ENCODE measurements at regions not wholly inside any gene's neighbourhood (a gene's known extent, or its start where the extent isn't known, plus 50 kb on each side); places are given as distances from the start of the nearest gene placed in this dataset.
A peak's percentile ranks its signal among the peaks of the same experiment; 100 is the strongest.
"Not testable (repeated sequence)": the region's sequence is repeated elsewhere in the genome, so short reads cannot be mapped to it uniquely, and the experiment has no call there.

DNA sequence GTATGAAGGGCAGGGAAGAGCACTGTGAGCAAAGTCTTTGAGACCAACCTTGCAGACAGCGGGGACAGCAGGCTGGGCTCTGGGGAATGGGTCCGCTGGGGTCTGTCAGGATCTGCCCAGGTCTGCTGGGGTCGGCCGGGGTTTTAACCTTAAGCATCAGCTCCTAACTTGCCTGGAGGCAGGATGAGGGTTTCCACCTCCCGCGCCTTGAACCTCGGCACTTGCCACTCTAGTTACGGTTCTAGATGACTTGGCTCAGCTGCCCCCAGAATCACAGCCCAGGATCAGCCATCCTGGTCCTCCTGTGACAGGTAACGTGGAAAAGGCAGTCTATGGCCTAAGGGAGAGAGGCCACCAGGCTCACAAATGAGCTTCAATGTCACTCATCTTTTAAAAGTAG lies 50.4 kb upstream of the CACUL1 start:
- no peak for DNase-seq (ENCODE audit: low spot score)

DNA sequence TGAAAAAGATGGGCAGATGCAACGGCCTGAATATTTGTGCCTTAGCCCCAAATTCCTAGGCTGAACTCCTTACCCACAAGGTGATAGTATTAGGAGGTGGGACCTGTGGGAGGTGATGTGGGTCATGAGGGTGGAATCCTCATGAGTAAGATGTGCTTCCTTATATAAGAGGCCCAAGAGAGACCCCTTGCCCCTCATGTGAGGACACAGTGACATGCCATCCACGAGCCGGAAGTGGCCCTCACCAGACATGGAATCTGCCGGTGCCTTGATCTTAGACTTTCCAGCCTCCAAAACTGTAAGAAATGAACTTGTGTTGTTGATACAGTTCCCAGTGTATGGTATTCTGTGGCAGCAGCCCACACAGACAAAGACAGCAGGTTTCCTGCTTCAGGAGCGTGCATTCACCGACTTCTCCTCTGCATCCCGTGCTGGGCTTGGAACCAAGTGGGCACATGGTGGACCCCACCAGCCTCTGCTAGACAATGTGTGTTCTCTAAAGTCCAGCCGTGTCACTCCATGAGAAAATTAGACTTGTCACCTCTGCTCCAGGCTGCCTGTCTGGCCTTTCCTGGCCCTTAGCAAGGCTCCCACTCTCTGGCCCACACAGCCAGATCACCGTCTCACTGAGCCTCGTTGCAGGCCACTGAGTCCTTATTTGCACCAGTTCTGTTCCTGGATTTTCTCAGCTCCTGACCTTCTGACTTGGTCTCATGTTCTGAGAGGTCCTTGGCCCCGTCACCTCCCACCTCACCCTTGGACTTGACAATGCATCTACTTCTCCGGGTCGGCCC lies 52.9 kb upstream of the CACUL1 start:
- no peak for DNase-seq (ENCODE audit: low spot score)

DNA sequence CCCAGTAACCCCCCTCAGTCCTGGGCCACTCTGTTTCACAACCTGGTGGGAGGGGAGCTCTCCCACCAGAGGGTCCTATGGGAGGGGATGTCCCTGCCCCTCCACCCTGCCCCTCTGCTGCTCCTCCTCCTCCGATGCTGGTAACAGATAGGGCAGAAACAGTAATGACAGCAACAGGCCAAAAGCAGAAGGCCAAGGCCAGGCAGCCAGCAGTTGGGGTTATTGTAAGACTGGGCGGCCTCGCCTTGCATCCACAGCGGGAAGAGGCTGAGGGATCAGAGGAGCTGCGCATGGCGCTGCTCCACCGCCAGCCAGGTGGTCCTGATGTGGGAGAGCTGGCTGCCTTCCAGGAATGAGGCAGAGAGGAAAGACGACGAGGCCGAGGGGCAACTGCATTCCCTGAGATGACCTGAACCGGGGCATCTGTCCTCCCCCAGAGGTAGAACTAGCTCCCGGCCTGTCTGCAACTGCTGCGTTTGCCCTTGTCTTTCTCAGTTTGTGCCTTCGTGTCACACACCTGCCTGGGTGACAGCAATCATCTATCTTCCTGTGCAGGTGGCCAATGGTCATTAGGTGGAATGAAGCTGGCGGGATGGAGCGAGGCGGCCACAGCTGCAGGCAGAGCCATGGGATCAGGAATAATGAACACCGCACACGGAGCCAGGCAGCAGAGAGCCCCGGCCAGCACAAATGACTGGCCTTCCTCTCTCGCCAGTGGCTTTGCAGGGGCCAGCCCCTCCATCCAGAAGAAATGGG lies 54.0 kb upstream of the CACUL1 start:
- DNase-seq (ENCODE audit: low spot score): no peak

DNA sequence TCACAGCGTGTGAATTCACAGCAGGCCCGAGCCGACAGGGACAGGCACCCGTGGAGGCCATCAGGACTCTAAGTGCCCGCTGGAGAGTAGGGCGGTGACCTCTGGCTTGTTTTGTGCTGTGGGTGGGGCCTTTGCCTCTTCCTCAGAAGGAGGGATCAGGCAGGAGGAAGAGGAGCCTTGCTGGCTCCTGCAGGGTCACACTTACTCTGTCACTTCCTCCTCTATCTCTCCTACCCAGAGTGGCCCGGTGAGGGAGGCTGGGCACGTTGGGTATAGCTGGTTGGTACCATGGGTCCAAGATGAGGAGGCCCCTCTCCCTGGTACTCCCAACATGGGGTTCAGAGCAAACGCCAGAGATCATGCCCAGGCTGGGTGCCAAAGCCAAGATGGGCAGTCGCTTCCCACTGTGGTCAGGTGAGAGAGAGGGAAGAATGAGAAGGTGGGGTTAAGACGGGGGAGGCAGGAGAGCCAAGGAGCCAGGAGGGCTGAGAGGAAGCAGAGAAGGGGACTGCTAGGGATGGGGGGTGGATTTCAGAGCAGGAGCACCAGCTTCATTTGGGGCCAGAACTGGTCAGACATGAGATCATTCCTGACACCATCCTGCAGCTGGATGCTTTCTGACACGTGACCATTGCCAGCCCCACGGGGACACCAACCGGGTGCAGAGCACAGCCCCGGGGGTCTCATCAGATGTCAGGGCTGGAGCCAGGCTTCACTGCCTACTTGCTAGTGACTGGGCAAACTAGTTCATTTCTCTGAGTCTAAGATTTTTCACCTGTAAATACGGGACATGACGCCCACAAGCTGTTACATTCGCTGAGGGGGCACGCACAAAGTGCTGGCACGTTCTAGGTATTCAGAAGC lies 54.8 kb upstream of the CACUL1 start:
- no peak for DNase-seq (ENCODE audit: low spot score)

DNA sequence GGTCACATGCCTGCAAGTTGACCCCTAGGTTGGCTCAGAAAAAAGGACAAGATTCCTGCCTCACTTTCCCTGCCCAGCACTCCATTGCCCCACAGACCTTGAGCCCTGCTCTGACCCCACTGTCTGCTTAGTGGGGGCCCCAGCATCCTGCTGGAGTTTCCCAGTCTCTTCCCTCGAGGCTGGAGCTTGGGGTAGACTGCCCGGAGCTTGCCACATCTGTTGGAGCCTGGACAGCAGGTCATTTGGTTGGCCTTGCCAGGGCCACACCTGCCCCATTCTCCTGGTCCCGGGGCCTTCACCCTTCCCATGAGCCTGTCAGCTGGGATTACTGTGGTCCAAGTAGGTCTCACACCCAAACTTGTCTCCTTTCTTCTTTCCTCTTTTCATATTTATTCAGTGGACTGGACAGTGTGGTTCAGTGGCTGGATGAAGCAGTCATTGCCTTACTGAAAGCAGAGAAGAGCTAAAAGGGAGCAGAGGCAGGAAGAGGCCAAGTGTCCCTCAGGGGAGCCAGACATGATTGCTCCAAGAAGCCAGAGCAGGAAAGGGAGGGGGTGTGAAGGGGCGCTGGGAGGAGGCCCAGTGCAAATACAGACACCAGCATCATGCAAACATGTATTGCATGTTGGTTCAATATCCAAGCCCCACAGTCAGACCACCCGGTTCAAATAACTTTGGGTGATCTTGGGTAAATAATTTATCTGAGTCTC lies 56.2 kb upstream of the CACUL1 start:
- no peak for DNase-seq (ENCODE audit: low spot score)

DNA sequence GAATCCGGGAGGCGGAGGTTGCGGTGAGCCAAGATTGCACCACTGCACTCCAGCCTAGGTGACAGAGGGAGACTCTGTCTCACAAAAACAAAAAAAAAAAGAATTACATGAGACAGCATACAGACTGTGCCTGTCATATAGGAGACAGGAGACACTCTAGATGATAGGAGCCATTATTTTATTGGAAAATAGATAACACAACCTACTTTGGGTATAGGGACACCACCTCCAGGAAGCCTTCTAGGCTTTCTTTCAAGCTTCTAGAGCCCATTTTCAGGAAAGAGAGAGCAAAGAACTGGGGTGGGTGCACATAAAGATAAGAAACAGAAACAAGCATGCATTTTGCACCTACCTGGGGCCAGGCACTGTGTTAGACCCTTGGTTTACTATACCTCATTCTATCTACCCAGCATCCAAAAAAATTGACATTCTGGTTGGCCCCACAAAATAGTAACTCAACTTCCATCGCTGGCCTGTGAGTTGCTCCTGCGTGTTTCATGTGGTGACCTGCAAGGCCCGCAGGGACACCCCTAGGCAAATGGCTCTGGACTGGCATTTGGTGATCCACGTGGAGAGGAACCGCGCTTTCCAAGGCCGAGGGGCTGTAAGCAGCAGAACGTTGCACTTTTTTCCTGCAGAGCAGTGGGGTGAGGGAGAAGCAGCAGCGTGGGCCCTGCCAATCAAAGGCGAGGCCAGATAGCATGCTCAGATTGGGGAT lies 57.1 kb upstream of the CACUL1 start:
- no peak for DNase-seq (ENCODE audit: low spot score)

DNA sequence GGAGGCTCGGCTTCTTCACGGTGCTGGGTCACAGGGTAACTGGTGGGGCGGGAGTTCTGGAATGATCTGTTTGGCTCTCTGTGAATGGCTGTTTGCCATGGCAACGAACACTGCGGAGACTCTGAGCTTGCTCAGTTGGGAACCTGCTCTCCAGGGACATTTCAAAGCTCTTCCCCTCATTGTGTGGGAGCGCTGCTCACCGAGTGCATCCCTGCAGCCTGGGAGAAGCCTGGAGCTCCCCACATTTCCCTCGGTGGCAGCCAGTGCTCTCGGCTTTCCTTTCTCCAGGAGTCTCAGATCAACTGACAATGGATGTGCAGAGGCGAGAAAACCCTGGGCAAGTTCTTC lies 57.6 kb upstream of the CACUL1 start:
- no peak for DNase-seq (ENCODE audit: low spot score)

DNA sequence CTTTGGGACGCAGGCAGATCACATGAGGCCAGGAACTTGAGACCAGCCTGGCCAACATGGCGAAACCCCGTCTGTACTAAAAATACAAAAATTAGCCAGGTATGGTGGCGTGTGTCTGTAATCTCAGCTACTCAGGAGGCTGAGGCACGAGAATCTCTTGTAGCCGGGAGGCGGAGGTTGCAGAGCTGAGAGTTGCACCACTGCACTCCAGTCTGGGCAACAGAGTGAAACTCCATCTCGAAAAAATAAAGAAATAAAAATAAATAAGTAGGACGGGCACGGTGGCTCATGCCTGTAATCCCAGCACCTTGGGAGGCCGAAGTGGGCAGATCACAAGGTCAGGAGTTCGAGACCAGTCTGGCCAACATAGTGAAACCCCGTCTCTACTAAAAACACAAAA lies 58.2 kb upstream of the CACUL1 start:
- not testable (repeated sequence) for DNase-seq (ENCODE audit: low spot score)

DNA sequence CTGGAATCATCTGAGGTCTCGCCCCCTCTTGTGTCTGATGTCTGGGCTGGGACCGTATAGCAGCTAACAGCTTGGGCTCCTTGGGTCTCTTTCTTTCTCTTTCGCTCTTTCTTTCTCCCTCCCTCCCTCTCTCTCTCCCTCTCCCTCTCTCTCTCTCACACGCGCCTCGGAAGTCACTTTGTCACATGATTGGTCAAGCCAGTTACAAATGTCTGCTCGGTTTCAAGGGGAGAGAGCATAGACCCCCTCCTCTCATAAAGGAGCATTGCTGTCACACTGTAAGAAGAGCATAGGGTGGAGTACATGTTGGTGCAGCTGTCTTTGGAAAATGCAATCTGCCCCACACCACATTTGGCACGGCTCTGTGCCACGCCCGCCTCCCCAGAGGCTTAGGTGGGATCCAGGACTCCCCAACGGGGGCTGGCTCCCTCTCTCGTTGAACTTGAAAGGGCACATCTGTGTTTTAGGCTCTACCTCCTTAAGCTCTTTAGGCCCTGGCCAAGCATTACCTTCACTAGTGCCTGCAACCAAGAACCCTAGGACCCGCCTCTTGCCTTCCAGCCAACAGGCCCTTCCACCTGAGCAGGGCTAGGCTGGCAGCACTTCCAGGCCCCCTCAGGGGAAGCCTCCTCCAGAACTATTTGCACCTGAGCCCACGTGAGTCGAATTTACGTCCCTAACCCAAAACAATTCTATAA lies 61.9 kb upstream of the CACUL1 start:
- DNase-seq (ENCODE audit: low spot score): no peak

DNA sequence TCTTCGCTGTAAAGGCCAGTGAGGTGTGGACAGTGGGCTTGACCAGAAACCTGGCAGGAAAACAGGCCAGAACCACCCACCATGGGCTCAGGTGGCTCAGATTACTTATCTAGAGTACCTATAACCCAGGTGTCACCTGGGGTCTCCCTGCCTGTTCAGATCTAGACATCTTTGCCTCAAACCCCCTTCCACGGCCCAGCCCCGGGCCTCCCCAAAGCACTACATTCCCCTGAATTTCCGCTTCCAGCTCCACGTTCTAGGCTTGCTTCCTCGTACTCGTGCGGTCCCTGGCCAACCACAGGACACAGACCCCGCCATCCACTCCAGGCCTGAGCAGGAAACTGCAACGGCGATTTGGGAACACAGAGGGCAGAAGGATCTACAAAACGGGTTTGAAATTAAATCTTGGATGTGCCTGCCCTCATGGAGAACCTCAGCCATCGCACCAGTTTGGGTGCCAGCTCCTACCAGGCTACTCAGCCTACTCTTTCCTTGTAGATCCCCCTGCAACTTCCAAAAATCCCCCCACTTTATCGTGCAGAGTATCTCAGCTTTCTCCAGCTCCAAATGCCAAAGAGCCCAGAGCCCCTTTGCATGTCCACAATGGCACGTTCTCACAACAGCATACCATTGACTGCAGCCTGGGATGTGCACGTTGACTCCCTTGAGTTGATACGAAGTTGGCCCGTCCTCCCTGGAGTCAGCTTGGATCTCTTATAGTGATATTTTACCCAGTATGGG lies 62.7 kb upstream of the CACUL1 start:
- DNase-seq (ENCODE audit: low spot score): no peak

DNA sequence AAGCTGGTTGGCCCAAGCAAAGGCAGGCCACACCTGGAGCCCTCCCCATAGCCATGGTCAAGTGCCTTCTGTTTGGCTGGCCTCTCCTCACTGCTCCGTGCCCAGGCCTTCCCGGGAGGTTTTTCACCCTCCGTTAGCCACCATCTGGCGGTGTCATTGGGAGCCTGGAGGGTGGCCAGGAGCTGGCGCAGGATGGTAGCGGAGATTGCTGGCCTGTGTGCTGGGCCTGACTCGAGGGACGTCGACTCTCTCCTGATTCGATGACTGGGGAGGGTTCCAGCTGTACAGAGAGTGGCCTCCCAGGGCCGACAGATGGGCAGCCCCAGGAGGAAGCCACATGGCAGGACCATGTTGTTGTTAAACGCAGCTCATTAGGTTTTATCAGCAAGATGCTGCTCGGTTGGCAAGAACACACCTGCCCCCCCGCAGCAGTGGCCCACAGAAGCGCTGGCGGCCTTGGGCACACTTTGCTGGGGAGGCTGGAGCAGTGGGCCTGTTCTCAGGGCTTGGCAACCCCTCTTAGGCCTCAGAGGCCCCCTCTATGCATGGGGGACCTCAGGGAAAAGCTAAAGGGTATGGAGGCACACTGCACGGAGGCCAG lies 64.0 kb upstream of the CACUL1 start:
- DNase-seq (ENCODE audit: low spot score): no peak

DNA sequence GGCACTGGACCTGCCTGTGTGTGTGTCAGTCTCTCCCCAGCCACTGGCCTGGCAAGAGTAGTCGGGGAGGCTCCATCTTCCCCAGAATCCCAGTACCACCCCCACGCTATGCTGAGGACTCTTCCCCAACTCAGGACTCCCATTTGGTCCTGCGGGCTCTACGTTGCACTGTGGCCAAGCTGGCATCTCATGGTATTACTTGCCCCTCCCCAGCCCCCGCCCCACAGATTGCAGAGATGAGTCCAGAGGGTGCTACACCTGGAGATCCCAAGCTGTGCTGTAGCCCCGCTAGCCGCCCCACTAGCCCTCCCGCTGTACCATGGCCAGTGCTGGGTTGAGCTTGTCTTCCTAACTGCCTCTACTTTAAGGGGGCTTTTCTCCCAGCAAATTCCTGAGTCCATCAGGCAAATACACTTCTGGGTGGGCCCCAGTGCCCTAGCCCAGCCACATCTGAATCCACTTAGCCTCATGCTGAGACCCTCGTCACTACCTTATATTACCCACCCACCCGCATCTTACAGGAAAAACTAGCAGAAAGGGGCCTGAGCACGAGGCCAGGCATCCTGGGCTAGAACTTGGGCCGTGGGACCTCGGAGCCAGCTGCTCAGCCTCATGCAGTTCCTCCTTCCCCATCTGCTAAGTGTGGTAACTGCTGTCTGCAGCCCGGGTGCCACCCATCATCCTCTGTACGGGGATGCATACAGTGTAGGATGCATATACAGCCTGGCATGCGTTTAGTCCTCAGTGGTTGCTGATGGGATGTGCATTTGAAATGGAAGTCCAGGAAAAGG lies 65.8 kb upstream of the CACUL1 start:
- no peak for DNase-seq (ENCODE audit: low spot score)

DNA sequence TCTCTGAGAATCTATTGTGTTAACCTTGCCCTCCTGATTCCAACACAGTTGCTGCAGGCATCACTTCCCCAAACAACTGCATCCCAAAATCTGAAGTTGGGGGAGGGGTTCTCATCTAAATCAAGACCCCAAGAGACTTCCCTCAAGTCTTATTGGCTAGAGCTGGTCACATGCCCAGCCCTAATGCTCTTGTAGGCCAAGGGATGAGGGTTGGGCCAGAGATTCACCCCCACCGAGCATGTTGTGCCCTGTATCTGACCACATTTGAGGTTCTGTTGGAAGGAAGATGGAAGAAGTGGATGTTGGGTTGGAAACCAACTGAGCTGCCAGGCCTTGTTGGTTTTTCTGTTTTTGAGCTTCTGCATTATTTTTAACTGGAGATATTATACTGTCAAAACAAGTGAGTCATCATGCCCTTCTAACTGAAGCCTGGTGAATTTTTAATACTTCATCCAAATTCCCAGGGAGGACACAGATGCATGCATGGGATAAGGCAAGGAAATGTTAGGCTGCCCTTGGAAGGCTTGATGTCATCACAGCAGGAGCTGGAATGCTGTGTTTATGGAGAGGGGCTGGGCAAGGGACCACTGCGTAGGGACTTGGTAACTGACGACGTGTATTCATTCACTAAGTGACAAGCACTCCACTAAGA lies 68.6 kb upstream of the CACUL1 start:
- DNase-seq (ENCODE audit: low spot score): no peak

DNA sequence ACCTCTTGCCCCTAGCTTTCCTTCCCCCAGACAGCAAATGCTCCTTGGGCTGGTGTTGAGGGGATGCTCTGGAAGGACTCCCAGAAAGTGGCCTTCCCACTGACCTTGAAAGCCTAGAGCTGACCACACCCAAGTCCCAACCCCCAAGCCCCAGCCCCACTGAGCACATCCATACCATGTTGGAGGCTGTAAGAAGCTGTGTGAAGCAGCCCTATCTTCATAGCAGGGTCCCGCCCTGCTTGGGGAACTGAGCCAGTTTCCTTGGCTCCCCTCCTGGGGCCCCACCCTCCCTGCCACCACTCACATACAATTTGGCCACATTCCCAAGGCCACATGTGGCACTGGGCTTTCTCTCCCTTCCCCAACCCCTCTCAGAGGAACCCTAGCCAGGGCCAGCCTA lies 72.3 kb upstream of the CACUL1 start:
- DNase-seq (ENCODE audit: low spot score): no peak

DNA sequence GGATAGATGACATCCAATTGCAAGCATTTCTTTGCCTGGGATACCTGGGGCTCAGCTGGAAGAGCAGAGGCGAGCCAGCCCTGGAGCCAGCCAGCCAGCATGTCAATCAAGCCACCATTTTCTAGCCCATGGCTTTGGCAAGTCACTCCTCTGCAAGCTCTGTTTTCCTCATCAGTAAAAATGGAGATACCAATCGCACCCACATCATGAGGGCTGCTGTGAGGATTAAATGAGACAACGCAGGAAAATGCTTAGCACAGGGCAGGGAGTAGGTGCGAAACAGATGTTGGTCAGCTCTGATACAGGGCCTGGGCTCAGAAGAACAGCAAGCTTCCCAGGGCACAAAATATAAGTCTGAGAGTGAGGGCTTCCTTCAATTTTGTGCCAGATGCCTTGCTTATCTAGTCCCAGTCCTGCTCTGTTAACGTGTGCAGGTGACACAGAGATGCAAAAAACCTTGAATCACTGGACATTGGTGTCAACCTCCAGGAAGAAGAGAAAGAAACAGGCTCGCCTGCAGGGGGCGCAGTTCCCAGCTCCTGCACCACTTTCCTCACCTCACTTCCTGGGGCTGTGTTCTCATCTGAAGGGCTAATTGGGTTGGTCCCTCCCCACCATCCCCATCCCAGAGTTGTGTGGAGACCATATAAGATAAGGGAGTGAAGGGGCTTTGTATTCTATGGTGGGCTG lies 72.8 kb upstream of the CACUL1 start:
- DNase-seq (ENCODE audit: low spot score): no peak

DNA sequence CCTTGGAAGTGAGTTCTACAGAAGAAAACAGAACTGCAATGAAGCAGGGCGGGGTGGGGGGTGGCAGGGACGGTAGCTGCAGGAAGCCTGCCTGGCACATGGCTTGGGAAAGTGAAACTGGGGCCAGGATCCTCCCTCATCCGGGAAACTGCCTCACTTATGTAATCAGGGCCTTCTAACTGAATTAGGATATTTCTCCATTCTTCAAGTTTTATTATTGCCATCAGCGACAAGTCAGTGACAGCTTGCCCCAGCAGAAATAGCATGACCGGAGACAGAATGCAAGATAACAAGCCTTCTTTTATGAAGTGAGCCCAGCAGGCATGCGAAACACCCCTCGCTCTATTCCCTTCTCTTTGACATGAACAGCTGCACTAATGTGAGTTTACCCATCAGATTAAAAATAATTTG lies 77.5 kb upstream of the CACUL1 start:
- peak; percentile 66 for DNase-seq (ENCODE audit: low spot score)

DNA sequence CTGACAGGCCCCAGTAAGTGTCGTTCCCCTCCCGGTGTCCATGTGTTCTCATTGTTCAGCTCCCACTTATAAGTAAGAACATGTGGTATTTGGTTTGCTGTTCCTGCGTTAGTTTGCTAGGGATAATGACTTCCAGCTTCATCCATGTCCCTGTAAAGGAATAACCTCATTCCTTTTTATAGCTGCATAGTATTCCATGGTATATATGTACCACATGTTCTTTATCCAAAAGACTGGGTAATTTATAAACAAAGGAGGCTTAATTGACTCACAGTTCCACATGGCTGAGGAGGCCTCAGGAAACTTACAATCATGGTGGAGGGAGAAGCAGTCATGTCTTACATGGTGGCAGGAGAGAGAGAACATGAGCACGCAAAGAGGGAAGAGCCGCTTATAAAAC lies 79.6 kb upstream of the CACUL1 start:
- not testable (repeated sequence) for DNase-seq (ENCODE audit: low spot score)
